Hypothalamus (tissue), 51 donors: ENCODE measurements at regions not wholly inside any gene's neighbourhood (a gene's known extent, or its start where the extent isn't known, plus 50 kb on each side); places are given as distances from the start of the nearest gene placed in this dataset.

Source experiments
- DNase-seq, 51 donors: peaks; one replicate each; lab custom pipeline; 2025; lab: John Stamatoyannopoulos, UW

DNA sequence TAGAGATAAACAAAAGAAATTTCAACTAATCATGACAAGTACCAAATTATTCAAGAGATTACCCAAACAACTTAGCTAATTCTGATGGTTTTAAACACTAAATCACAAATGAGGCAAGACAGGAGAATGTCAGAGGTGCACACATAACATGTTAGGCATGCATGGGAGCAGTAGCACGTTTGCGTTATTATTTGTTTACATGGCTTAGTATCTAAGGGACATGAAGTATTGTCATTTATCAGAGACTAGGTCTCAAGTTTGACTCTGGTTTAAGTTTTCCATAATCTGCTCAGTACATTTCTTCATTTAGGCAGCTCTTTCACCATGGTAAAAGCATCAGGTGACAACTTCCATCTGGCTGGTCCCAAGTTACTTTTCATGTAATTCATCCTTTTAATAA is 244.1 kb upstream of the TNC start:
- no peak for DNase-seq

GRCh38 chr9:115362640-115363039 is 244.7 kb upstream of the TNC start:
- DNase-seq = no peak

GRCh38 chr9:115364991-115365390 is 247.0 kb upstream of the TNC start:
- DNase-seq = no peak

DNA sequence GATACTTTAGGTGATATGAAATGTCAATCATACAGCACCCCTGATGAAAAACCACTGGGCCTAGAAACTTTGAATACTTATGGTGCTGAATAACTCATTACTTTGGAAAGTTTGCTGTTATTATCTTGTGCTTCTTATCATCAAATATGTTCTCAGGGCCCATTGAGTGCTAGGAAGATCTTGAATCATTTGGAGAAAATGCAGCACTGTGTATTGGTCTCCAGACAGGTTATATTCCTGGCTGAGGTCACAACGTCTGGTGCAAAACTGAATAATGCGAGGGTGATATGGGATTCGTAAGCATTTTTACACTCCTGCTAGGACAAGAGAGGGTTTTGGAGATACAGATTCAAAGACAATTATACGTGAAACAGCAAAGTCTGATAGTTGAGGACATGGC is 249.4 kb upstream of the TNC start:
- DNase-seq = no peak

GRCh38 chr9:115367780-115368525 is 250.0 kb upstream of the TNC start:
- DNase-seq = no peak

- DNase-seq = no peak
These were observed 251.5 kb upstream of the TNC start for GRCh38 chr9:115369322-115369957.

- peak in 1 of 51 donors; percentile 12 for DNase-seq
These were observed 255.2 kb upstream of the TNC start for GRCh38 chr9:115373000-115373709.

- no peak for DNase-seq
These were observed 255.7 kb upstream of the TNC start for GRCh38 chr9:115373710-115374045.

DNA sequence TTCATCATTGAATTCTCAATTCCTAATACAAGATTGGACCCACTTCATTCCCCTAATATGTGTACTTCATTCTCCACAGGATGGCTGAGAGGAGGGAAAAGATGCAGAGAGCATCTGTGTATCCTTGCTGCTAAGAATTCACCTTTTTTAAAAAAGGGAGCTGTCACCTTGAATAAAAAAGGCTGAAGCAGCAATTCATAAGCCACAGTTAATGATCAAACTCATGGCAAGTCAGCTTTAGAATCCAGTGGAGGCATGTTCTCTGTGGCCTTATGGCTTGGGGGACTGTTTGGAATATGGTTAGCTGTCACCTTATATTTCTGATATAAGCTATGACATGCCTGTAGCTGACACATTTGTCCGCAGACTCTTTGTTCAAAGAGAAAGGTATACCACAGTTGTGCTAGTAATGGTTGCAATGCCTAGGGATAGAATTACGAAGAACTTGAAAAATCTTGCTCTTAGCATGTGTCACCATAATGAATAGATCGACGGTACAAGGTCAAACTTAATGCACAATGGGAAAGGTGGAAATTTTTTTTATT is 256.8 kb upstream of the TNC start:
- no peak for DNase-seq

- DNase-seq = no peak
These were observed 260.3 kb upstream of the TNC start for GRCh38 chr9:115378241-115378640.

DNA sequence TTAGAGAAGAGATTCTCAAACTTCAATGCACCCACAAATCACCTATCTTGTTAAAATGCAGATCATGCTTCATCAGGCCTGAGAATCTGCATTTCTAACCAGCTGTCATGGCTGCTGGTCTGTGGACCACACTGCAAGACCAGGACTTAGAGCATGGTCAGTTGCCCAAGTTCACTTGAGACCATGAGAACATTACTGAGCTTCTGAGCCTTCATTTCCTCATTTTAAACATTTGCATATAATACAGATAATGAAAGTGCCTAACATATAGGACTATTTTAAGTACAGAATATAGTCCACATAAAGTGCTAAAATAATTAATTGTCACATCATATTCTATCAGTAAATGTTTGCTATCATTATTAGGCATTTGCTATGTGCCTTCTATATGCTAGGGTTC is 260.8 kb upstream of the TNC start:
- DNase-seq = no peak

DNA sequence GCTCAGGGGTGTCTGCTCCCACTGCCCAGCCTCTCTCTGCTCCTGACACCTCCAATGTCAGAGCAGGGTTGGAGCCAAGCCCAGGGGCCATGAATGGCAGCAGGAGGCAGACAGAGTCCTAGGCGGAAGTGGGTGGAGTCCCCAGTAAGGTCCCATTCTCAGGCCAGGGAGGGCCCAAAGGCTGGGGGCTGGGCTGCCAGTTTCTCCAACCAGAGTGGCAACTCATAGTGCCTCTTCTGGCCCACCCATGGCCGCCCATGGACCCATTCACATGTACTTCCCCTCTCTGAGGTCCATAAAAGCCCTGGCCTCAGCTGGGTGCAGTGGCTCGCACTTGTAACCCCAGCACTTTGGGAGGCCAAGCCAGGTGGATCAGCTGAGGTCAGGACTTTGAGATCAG is 261.8 kb upstream of the TNC start:
- no peak for DNase-seq

DNA sequence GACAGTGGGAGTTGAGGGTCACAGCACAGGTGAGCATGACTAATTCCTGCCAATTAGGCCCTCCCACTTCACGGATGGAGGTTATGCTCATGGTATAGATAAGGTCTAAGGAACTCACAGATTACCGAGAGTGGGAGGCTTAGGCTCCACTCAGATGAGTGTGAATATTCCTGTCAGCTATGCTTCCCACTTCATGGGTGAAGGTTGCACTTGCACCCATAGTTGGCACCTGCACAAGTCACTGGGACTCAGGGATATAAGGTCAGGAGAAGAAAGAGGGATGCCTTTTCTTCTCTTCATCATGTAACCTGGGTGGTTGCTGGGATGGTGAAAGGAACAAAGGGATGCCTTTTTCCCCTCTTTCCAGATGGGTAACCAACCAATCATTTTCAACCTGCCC is 264.9 kb upstream of the TNC start:
- no peak for DNase-seq

DNA sequence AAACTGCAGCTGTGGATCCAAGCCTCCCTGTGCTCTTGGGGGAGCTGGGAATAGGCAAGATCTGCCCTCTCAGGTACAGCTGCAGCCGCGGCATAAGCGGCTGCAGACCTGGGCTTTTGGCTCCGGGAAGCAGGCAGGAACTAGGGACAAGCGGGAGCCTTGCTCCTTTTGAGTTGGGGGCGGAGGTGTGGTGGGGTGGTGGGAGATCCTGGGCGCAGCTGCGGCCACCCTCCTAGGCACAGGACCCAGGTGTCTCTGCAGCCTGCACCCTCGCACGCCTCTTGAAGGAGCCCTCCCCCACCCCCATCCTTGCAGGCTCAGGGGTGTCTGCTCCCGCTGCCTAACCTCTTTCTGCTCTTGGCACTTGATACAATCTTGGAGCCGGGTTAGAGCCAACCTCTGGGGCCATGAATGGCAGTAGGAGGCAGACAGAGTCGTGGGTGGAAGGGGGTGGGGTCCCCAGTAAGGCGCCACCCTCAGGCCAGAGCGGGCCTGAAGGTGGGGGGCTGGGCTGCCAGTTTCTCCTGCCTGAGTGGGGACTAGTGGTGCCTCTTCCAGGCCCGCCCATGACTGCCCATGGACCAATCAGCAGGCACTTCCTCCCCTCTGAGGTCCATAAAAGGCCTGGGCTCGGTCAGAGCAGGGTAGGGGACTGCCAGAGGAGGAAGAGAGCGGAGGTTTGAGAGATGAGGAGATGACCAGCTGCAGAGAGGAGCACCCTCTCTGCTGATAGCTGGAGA is 267.6 kb upstream of the TNC start:
- no peak for DNase-seq

DNA sequence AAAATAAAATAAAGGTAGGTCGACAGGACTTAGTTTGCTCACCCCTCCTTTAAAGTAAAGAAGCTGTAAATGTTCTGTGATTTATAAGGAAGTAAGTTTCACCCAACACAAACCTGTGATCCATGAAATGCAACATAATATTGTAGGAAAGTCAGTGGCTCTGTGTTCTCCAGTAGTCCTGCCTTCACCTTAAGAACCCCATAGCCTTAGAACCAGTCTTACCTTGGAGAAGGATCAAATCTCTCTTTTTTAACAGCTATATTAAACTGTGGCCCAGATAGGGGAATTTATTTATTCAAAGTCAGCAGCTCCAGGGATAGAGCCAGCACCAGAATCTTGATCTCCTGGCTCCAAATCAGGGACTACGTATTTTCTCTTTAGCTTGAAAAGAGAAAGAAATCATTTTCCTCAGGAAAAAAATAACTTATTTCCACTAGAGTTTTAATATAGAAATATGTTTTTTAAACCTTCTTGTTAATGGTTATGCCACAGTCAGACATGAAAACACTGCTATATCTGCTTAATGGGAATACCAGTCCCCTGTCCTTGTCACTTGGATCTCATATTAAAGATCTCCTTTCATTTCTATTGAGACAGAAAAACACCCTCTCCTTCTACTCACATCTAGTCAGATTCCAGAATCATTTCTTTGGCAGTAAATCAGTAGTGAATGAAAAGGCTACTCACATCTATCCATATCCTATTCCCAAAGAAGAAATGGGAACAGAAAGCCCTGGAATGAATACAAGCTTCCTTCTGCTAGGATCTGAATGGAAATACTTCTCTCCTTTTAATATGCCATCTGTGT is 269.2 kb upstream of the TNC start:
- DNase-seq = no peak

- DNase-seq = no peak
These were observed 273.3 kb upstream of the TNC start for GRCh38 chr9:115391168-115391825.

DNA sequence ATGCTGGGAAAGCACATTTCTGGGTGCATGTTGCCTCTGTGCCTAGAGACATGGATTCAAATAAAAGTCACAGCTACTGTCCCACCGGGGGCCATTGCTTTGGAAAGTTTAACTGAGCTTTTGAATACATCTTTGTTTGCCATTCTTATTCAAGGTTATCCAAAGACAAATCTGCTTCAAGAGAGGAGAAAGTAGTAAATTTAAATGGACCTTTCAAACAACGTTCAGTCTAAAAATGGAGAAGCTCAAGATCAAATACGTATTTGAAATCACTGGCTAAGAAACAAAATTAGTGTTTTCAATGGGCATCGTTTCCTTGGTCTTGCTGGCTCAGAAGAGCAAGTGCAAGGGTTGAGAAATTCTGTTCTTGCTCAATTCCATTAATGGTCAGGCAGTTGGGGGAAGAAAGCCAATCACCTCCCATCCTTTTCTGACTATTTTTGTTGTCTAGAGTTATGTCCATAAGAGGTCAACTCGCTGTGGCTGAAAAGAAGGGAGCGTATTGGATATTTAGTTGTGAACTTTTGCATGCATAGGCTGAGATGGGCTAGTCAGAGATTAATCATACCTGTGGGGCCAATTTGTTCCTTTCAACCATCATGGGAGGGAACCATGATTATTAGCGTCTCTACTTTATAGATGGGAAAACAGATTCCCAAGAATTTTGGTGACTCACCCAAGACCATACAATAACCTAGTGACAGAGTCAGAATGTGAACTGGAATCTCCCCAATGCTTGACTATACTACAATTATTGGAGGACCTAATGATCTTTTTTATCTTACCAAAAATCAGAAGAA is 276.2 kb upstream of the TNC start:
- peak in 20 of 51 donors; percentile 1 to 66 (median 28) for DNase-seq

DNA sequence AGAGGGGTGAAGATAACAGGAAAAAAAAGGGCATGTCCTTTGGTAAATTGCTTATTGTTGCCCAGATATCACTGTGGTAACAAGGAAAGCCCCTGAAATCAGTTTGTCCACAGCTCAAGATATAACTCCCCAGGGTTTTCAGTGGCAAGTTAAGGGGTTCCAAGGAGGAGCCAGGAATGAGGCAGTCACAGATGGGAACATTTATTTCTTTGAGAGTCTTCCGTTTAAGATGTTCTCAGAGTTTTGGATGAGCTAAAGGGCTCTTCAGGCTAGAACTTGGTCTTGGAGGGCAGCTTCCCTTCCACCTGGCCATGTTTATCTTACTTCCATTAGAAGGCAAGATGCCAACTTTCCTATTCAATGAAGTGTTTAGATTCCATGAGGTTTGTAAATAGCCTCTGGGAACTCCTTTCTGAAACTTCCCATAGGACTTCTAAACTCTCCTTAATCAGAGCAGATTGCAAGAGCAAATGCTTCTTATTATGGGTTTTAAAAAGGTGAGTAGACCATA is 277.6 kb upstream of the TNC start:
- DNase-seq = no peak
